SH-SY5Y (cell line): ENCODE measurements at regions not wholly inside any gene's neighbourhood (a gene's known extent, or its start where the extent isn't known, plus 50 kb on each side); places are given as distances from the start of the nearest gene placed in this dataset.

Experiments
- GATA2 ChIP-seq: IDR thresholded peaks from 2 replicates; pipeline ENCODE4 v1.6.1; 2011; ENCODE audit warnings: mild to moderate bottlenecking, low read depth, low read length
- GATA3 ChIP-seq: IDR thresholded peaks from 2 replicates; pipeline ENCODE4 v1.6.1; 2011; ENCODE audit warnings: low read depth, mild to moderate bottlenecking, low read length, moderate library complexity

GRCh38 chr13:109963384-109963783, 177.0 kb upstream of the IRS2 start:
- TF ChIP-seq GATA2, result no peak
- no peak for TF ChIP-seq GATA3
